PC-9 (cell line): ENCODE measurements at regions not wholly inside any gene's neighbourhood (a gene's known extent, or its start where the extent isn't known, plus 50 kb on each side); places are given as distances from the start of the nearest gene placed in this dataset.

Experiments
- BruUV-seq: library from RNA; stranded (reverse); fragments of 400-500 nt; replicated peaks from 2 replicates; lab custom pipeline; 2021; lab: Mats Ljungman, UMichigan
- CTCF ChIA-PET: fragments of 300-600 bp; sonication (Branson Sonifier 250); formaldehyde crosslinking; loops from one replicate; lab custom pipeline; 2022; ENCODE audit warnings: antibody characterized with exemption; lab: Charles Lee
- POLR2A ChIA-PET: fragments of 300-600 bp; sonication (Branson Sonifier 250); formaldehyde crosslinking; loops from one replicate; lab custom pipeline; 2022; ENCODE audit warnings: antibody characterized with exemption; ENCODE audit not compliant: unreplicated experiment; lab: Charles Lee
- DNase-seq, 2 experiments: peaks; one replicate each; pipeline versions ENCODE4 v3.0.0 to v3.0.0-alpha.2; 2015 to 2022; ENCODE audit warnings: mixed read lengths in 1 of 2
- H2AFZ ChIP-seq: fragments of 200-600 bp; sonication (generic); 2 replicates; pipeline ENCODE4 v1.8.1; 2017; ENCODE audit warnings: antibody characterized with exemption
- H3F3A ChIP-seq: fragments of 200-600 bp; sonication (generic); 2 replicates; pipeline ENCODE4 v1.8.1; 2017; ENCODE audit warnings: antibody characterized with exemption, mild to moderate bottlenecking, low read depth; ENCODE audit not compliant: insufficient read depth
- H3K27ac ChIP-seq: fragments of 200-600 bp; sonication (generic); 2 replicates; pipeline ENCODE4 v1.6.1; 2016; ENCODE audit warnings: mixed run types
- H3K27me3 ChIP-seq: fragments of 200-600 bp; sonication (generic); 2 replicates; pipeline ENCODE4 v1.6.1; 2016; ENCODE audit warnings: low read depth, mixed run types; ENCODE audit not compliant: insufficient read depth
- H3K36me3 ChIP-seq: fragments of 200-600 bp; sonication (generic); 2 replicates; pipeline ENCODE4 v1.6.1; 2016; ENCODE audit warnings: low read depth, mixed run types
- H3K4me1 ChIP-seq: fragments of 200-600 bp; sonication (generic); replicated peaks from 2 replicates; pipeline ENCODE4 v1.6.1; 2016; ENCODE audit warnings: mixed run types; ENCODE audit not compliant: insufficient read depth
- H3K4me2 ChIP-seq: fragments of 200-600 bp; sonication (generic); 2 replicates; pipeline ENCODE4 v1.6.1; 2017; ENCODE audit warnings: mixed run types
- H3K4me3 ChIP-seq: fragments of 200-600 bp; sonication (generic); 2 replicates; pipeline ENCODE4 v1.6.1; 2016; ENCODE audit warnings: mixed run types
- H3K79me2 ChIP-seq: fragments of 200-600 bp; sonication (generic); 2 replicates; pipeline ENCODE4 v1.6.1; 2017; ENCODE audit warnings: low read depth, mixed run types
- H3K9me2 ChIP-seq: fragments of 200-600 bp; sonication (generic); 2 replicates; pipeline ENCODE4 v1.8.1; 2017; ENCODE audit warnings: mild to moderate bottlenecking; ENCODE audit not compliant: insufficient read depth
- H3K9me3 ChIP-seq: fragments of 200-600 bp; sonication (generic); 2 replicates; pipeline ENCODE4 v1.8.1; 2016; ENCODE audit warnings: low read depth; ENCODE audit not compliant: insufficient read depth
- H4K20me1 ChIP-seq: fragments of 200-600 bp; sonication (generic); 2 replicates; pipeline ENCODE4 v1.8.1; 2017; ENCODE audit not compliant: insufficient read depth
- EZH2 ChIP-seq: fragments of 200-600 bp; sonication (generic); IDR thresholded peaks from 2 replicates; pipeline ENCODE4 v1.8.0; 2017; ENCODE audit warnings: antibody characterized with exemption, low read depth
- intact Hi-C: fragments of 100-400 bp; cut with micrococcal nuclease; formaldehyde crosslinking; loops from one replicate; pipeline ENCODE4 v1.10.0; 2022; ENCODE audit not compliant: unreplicated experiment
- TF ChIP-seq, protein P1 (sequence below): fragments of 200-600 bp; sonication (generic); conservative IDR thresholded peaks from 2 replicates; pipeline ENCODE4 v1.6.1; 2017; ENCODE audit warnings: mixed run types, antibody characterized with exemption, mild to moderate bottlenecking, moderate library complexity

- H4K20me1 ChIP-seq, result no peaks in the 10 kb centered on the region
- TF ChIP-seq EZH2, result no peak
- TF ChIP-seq, protein P1, sequence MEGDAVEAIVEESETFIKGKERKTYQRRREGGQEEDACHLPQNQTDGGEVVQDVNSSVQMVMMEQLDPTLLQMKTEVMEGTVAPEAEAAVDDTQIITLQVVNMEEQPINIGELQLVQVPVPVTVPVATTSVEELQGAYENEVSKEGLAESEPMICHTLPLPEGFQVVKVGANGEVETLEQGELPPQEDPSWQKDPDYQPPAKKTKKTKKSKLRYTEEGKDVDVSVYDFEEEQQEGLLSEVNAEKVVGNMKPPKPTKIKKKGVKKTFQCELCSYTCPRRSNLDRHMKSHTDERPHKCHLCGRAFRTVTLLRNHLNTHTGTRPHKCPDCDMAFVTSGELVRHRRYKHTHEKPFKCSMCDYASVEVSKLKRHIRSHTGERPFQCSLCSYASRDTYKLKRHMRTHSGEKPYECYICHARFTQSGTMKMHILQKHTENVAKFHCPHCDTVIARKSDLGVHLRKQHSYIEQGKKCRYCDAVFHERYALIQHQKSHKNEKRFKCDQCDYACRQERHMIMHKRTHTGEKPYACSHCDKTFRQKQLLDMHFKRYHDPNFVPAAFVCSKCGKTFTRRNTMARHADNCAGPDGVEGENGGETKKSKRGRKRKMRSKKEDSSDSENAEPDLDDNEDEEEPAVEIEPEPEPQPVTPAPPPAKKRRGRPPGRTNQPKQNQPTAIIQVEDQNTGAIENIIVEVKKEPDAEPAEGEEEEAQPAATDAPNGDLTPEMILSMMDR, result no peak
- no peaks in the 10 kb centered on the region for H3K27me3 ChIP-seq
- H3K27ac ChIP-seq, result no peak overlapping the region
- POLR2A ChIA-PET, result no interaction called here
- H3K9me2 ChIP-seq, result no peaks in the 10 kb centered on the region; the same call in 1 of the 2 replicates
- no peaks in the 10 kb centered on the region for H3F3A ChIP-seq
- no TSS peak for BruUV-seq
- H3K9me3 ChIP-seq, result no peaks in the 10 kb centered on the region
- H3K36me3 ChIP-seq, result no peaks in the 10 kb centered on the region
- H3K79me2 ChIP-seq, result no peaks in the 10 kb centered on the region
- CTCF ChIA-PET, result no interaction called here
- intact Hi-C loops, result no loop called here
- H3K4me3 ChIP-seq, result no peak overlapping the region
- H2AFZ ChIP-seq, result no peak overlapping the region
- DNase-seq, result no peak
- H3K4me1 ChIP-seq, result no peaks in the 10 kb centered on the region
- no peak overlapping the region for H3K4me2 ChIP-seq
These were observed 806.5 kb upstream of the BRINP3 start for GRCh38 chr1:191284175-191284574.

GRCh38 chr1:191290441-191290840 lies 812.8 kb upstream of the BRINP3 start:
- Histone ChIP-seq H3K4me1 (no peaks in the 10 kb centered on the region), H3K79me2 (no peaks in the 10 kb centered on the region), H4K20me1 (no peaks in the 10 kb centered on the region), H3K36me3 (no peaks in the 10 kb centered on the region), H3K4me3 (no peak overlapping the region), H3K9me2 (no peaks in the 10 kb centered on the region; the same call in 1 of the 2 replicates), H3K4me2 (no peak overlapping the region), H3K27me3 (no peaks in the 10 kb centered on the region), H2AFZ (no peak overlapping the region), H3K9me3 (no peaks in the 10 kb centered on the region), H3F3A (no peaks in the 10 kb centered on the region), H3K27ac (no peak overlapping the region)
- ChIA-PET POLR2A (no interaction called here), CTCF (no interaction called here)
- TF ChIP-seq EZH2, result no peak
- TF ChIP-seq, protein P1, result no peak
- intact Hi-C loops, result no loop called here
- no TSS peak for BruUV-seq
- no peak for DNase-seq

DNA sequence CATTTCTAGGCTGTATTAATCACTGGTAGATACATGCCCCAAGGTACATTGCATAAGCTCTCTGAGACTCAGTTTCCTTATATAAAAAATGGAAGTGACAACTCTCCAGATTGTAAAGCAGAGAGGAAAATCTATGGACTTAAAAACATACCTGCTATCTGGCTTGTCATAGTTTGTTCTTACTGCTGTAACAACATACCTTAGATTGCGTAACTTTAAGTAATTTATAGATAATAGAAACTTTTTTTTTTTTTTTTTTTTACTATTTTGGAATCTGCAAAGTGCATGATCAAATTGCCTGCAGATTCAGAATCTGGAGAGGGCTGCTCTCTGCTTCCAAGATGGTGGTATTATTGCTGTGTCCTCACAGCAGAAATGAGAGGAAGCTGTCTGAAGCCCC lies 827.7 kb upstream of the BRINP3 start:
- H3K9me3 ChIP-seq, result no peaks in the 10 kb centered on the region
- no peak for TF ChIP-seq EZH2
- TF ChIP-seq, protein P1, result no peak
- H4K20me1 ChIP-seq, result no peaks in the 10 kb centered on the region
- intact Hi-C loops, result no loop called here
- no TSS peak for BruUV-seq
- no peaks in the 10 kb centered on the region for H3K79me2 ChIP-seq
- no peak overlapping the region for H3K4me3 ChIP-seq
- H3K4me1 ChIP-seq, result no peaks in the 10 kb centered on the region
- no peaks in the 10 kb centered on the region for H3F3A ChIP-seq
- no peak for DNase-seq
- no peak overlapping the region for H3K27ac ChIP-seq
- no peaks in the 10 kb centered on the region for H3K36me3 ChIP-seq
- H3K27me3 ChIP-seq, result no peaks in the 10 kb centered on the region
- no peaks in the 10 kb centered on the region for H3K9me2 ChIP-seq
- ChIA-PET CTCF (no interaction called here), POLR2A (no interaction called here)
- no peak overlapping the region for H3K4me2 ChIP-seq
- H2AFZ ChIP-seq, result no peak overlapping the region
